ENCODE measurements at regions not wholly inside any gene's neighbourhood (a gene's known extent, or its start where the extent isn't known, plus 50 kb on each side); places are given as distances from the start of the nearest gene placed in this dataset.

- H3K9me3 ChIP-seq (ENCODE audit: insufficient read depth, low read depth, low read length): no peaks in the 10 kb centered on the region
- no peaks in the 10 kb centered on the region for H3K36me3 ChIP-seq (ENCODE audit: insufficient read depth, low read depth, low read length)
- no peak overlapping the region for H3K9ac ChIP-seq (ENCODE audit: low read depth, low read length)
- no peaks in the 10 kb centered on the region for H3K27me3 ChIP-seq (ENCODE audit: insufficient read depth, low read length)
- H3K4me3 ChIP-seq (ENCODE audit: low read length): no peak overlapping the region
- H3K4me1 ChIP-seq (ENCODE audit: insufficient read depth, low read length): no peaks in the 10 kb centered on the region
- no peak overlapping the region for H3K27ac ChIP-seq (ENCODE audit: low read length)
These were observed 56.9 kb upstream of the WIPF1 start for GRCh38 chr2:174654419-174654941.

- Histone ChIP-seq H3K36me3 (ENCODE audit: insufficient read depth, low read depth, low read length) (no peaks in the 10 kb centered on the region), H3K27ac (ENCODE audit: low read length) (no peak overlapping the region), H3K9ac (ENCODE audit: low read depth, low read length) (no peak overlapping the region), H3K27me3 (ENCODE audit: insufficient read depth, low read length) (no peaks in the 10 kb centered on the region), H3K9me3 (ENCODE audit: insufficient read depth, low read depth, low read length) (no peaks in the 10 kb centered on the region), H3K4me1 (ENCODE audit: insufficient read depth, low read length) (no peaks in the 10 kb centered on the region), H3K4me3 (ENCODE audit: low read length) (no peak overlapping the region)
These were observed 51.3 kb upstream of the WIPF1 start for GRCh38 chr2:174648896-174649295.

All from iPS-20b (cell line).